CD4-positive, alpha-beta T cell (primary cell): ENCODE measurements at regions not wholly inside any gene's neighbourhood (a gene's known extent, or its start where the extent isn't known, plus 50 kb on each side); places are given as distances from the start of the nearest gene placed in this dataset.

Experiments used
- ATAC-seq: fragments of 200-7000 bp; cut with Tn5 transposase; one replicate; pipeline ENCODE4 v1.10.0; 2022; ENCODE audit warnings: mild to moderate bottlenecking; ENCODE audit not compliant: poor library complexity
- CTCF ChIA-PET: fragments of 350-600 bp; sonication (Branson Sonifier 250); formaldehyde crosslinking; loops from one replicate; lab custom pipeline; 2021; ENCODE audit warnings: antibody characterized with exemption, inconsistent platforms; lab: Charles Lee
- POLR2A ChIA-PET: fragments of 350-600 bp; sonication (Branson Sonifier 250); formaldehyde crosslinking; loops from one replicate; lab custom pipeline; 2021; ENCODE audit warnings: antibody characterized with exemption, inconsistent platforms; lab: Charles Lee
- DNase-seq, 14 experiments: peaks; one replicate each; pipeline ENCODE4 v3.0.0-alpha.2; 2013 to 2020; ENCODE audit warnings: mixed read lengths in 2 of 14
- H3K27ac ChIP-seq, 2 donors: one replicate each; pipeline versions ENCODE4 v1.5.1 to v1.7.0; 2013; ENCODE audit warnings: low read length in 2 of 2, low read depth in 1 of 2, mild to moderate bottlenecking in 1 of 2
- H3K27me3 ChIP-seq, 2 experiments: 1 replicate in 1 of 2; 2 replicates in 1 of 2; pipeline versions ENCODE4 v1.6.1 to v1.7.0; 2013; ENCODE audit warnings: low read length in 2 of 2, control low read depth in 1 of 2, mild to moderate bottlenecking in 1 of 2, moderate library complexity in 1 of 2; ENCODE audit not compliant: insufficient read depth in 2 of 2, control insufficient read depth in 1 of 2
- H3K36me3 ChIP-seq: one replicate; pipeline ENCODE4 v1.6.1; 2013; ENCODE audit warnings: low read length, control low read depth; ENCODE audit not compliant: insufficient read depth
- H3K4me1 ChIP-seq: one replicate; pipeline ENCODE4 v1.6.1; 2013; ENCODE audit warnings: low read length, control low read depth; ENCODE audit not compliant: insufficient read depth
- H3K4me3 ChIP-seq: one replicate; pipeline ENCODE4 v1.5.1; 2013; ENCODE audit warnings: mild to moderate bottlenecking, low read length, moderate library complexity
- H3K9me3 ChIP-seq, 2 experiments: 1 replicate in 1 of 2; 2 replicates in 1 of 2; pipeline versions ENCODE4 v1.6.1 to v1.7.0; 2013; ENCODE audit warnings: low read length in 2 of 2, mild to moderate bottlenecking in 2 of 2, control low read depth in 1 of 2, moderate library complexity in 1 of 2; ENCODE audit not compliant: control insufficient read depth in 1 of 2, insufficient read depth in 1 of 2
- H3K27ac Mint-ChIP-seq: one replicate; pipeline ENCODE4 v1.8.0; 2020; ENCODE audit warnings: mixed read lengths
- H3K27me3 Mint-ChIP-seq: one replicate; pipeline ENCODE4 v1.8.0; 2021; ENCODE audit warnings: mixed read lengths
- H3K36me3 Mint-ChIP-seq: one replicate; pipeline ENCODE4 v1.8.0; 2021; ENCODE audit warnings: low read depth, mixed read lengths
- H3K4me1 Mint-ChIP-seq: one replicate; pipeline ENCODE4 v1.8.0; 2021; ENCODE audit warnings: low read depth, mixed read lengths
- H3K4me3 Mint-ChIP-seq: one replicate; pipeline ENCODE4 v1.8.0; 2020; ENCODE audit warnings: mild to moderate bottlenecking, mixed read lengths
- H3K9me3 Mint-ChIP-seq: one replicate; pipeline ENCODE4 v1.8.0; 2020; ENCODE audit warnings: mixed read lengths
- CTCF ChIP-seq: fragments of 200-600 bp; IDR thresholded peaks from one replicate; pipeline ENCODE4 v1.8.0; 2022; ENCODE audit warnings: antibody characterized with exemption, mild to moderate bottlenecking
- intact Hi-C, 2 experiments: fragments of 100-400 bp; cut with DNase I in 1 of 2; cut with micrococcal nuclease in 1 of 2; formaldehyde crosslinking; loops; one replicate each; pipeline versions ENCODE4 v1.15.1 to v1.9.0; 2023 to 2025; cut with DNase I, micrococcal nuclease

GRCh38 chr13:83722443-83722842 lies 159.8 kb downstream of the SLITRK1 start:
- TF ChIP-seq CTCF: no peak
- no peaks in the 10 kb centered on the region for H3K27me3 Mint-ChIP-seq
- Histone ChIP-seq H3K36me3 (no peaks in the 10 kb centered on the region), H3K27me3 (no peaks in the 10 kb centered on the region), H3K9me3 (no peaks in the 10 kb centered on the region), H3K27ac (no peak overlapping the region), H3K4me1 (no peaks in the 10 kb centered on the region), H3K4me3 (no peak overlapping the region)
- ATAC-seq (no peak), DNase-seq (no peak)
- H3K9me3 Mint-ChIP-seq: no peaks in the 10 kb centered on the region
- no peaks in the 10 kb centered on the region for H3K4me1 Mint-ChIP-seq
- POLR2A ChIA-PET: no interaction called here
- intact Hi-C loops: no loop called here
- CTCF ChIA-PET: no interaction called here
- no peak overlapping the region for H3K27ac Mint-ChIP-seq
- H3K36me3 Mint-ChIP-seq: no peaks in the 10 kb centered on the region
- H3K4me3 Mint-ChIP-seq: no peak overlapping the region

- H3K36me3 Mint-ChIP-seq: no peaks in the 10 kb centered on the region
- H3K27ac Mint-ChIP-seq: no peak overlapping the region
- Histone ChIP-seq H3K9me3 (no peaks in the 10 kb centered on the region), H3K27me3 (no peaks in the 10 kb centered on the region), H3K36me3 (no peaks in the 10 kb centered on the region), H3K4me1 (no peaks in the 10 kb centered on the region), H3K4me3 (no peak overlapping the region), H3K27ac (no peak overlapping the region)
- peaks cover 2% of the 10 kb centered on the region for H3K9me3 Mint-ChIP-seq
- no peaks in the 10 kb centered on the region for H3K27me3 Mint-ChIP-seq
- H3K4me1 Mint-ChIP-seq: no peaks in the 10 kb centered on the region
- ATAC-seq (no peak), DNase-seq (no peak)
- ChIA-PET CTCF (no interaction called here), POLR2A (no interaction called here)
- H3K4me3 Mint-ChIP-seq: no peak overlapping the region
- no peak for TF ChIP-seq CTCF
- intact Hi-C loops: no loop called here
Observed at GRCh38 chr13:83716121-83716520, 166.2 kb downstream of the SLITRK1 start.

GRCh38 chr13:83714236-83714635 lies 168.0 kb downstream of the SLITRK1 start:
- Histone ChIP-seq H3K36me3 (no peaks in the 10 kb centered on the region), H3K27me3 (no peaks in the 10 kb centered on the region), H3K4me1 (no peaks in the 10 kb centered on the region), H3K4me3 (no peak overlapping the region), H3K9me3 (no peaks in the 10 kb centered on the region), H3K27ac (no peak overlapping the region)
- Mint-ChIP-seq H3K4me3 (no peak overlapping the region), H3K36me3 (no peaks in the 10 kb centered on the region), H3K4me1 (no peaks in the 10 kb centered on the region), H3K27ac (no peak overlapping the region), H3K27me3 (no peaks in the 10 kb centered on the region), H3K9me3 (peaks cover 2% of the 10 kb centered on the region)
- CTCF ChIA-PET: no interaction called here
- no peak for DNase-seq
- no peak for TF ChIP-seq CTCF
- ATAC-seq: no peak
- POLR2A ChIA-PET: no interaction called here
- intact Hi-C loops: no loop called here
